Testis (tissue), 2 donors: ENCODE measurements at regions not wholly inside any gene's neighbourhood (a gene's known extent, or its start where the extent isn't known, plus 50 kb on each side); places are given as distances from the start of the nearest gene placed in this dataset.

ENCODE experiments used
- POLR2A ChIP-seq: fragments of 450-650 bp; IDR thresholded peaks from one replicate; pipeline ENCODE4 v1.6.1; 2017; ENCODE audit warnings: antibody characterized with exemption, mild to moderate bottlenecking, moderate library complexity
- TF ChIP-seq, protein P1 (sequence below), 3 experiments: fragments of 450-650 bp in 2 of 3; fragments of 200-600 bp in 1 of 3; sonication (generic) in 1 of 3; IDR thresholded peaks; one replicate each; pipeline ENCODE4 v1.5.1; 2016 to 2019; ENCODE audit warnings: antibody characterized with exemption in 3 of 3, mild to moderate bottlenecking in 2 of 3, moderate library complexity in 1 of 3

DNA sequence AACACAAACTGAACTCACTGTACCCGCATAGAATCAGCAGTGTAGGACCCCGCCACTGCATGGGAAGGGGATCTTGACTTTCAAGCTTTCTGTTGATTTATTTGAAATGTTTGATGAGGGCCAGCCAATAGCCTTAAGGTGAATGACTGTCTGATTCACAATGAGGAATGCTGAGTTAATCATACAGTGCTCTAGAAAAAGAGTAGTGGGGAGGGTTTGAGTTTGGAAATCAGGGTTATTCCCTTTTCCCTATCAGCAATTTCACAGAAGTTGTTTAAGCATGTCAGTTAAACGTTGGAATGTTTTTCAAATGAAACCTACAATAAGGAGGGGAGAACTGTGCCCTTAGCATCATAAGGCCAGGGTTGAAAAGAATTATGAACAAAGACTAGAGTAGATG lies 937.5 kb downstream of the GRID1 start:
- TF ChIP-seq, protein P1, sequence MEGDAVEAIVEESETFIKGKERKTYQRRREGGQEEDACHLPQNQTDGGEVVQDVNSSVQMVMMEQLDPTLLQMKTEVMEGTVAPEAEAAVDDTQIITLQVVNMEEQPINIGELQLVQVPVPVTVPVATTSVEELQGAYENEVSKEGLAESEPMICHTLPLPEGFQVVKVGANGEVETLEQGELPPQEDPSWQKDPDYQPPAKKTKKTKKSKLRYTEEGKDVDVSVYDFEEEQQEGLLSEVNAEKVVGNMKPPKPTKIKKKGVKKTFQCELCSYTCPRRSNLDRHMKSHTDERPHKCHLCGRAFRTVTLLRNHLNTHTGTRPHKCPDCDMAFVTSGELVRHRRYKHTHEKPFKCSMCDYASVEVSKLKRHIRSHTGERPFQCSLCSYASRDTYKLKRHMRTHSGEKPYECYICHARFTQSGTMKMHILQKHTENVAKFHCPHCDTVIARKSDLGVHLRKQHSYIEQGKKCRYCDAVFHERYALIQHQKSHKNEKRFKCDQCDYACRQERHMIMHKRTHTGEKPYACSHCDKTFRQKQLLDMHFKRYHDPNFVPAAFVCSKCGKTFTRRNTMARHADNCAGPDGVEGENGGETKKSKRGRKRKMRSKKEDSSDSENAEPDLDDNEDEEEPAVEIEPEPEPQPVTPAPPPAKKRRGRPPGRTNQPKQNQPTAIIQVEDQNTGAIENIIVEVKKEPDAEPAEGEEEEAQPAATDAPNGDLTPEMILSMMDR (IDR thresholded peaks at IDR 0.05), result no peak
- no peak for TF ChIP-seq POLR2A
